Lower leg skin (tissue), 4 donors: ENCODE measurements at regions not wholly inside any gene's neighbourhood (a gene's known extent, or its start where the extent isn't known, plus 50 kb on each side); places are given as distances from the start of the nearest gene placed in this dataset.

Experiments used
- DNase-seq, 2 donors: peaks; one replicate each; pipeline ENCODE4 v3.0.0-alpha.2; 2019; ENCODE audit warnings: low spot score in 2 of 2
- H3K4me3 ChIP-seq: fragments of 200-600 bp; sonication (generic); 2 replicates; pipeline ENCODE4 v1.5.1; 2017; ENCODE audit warnings: mild to moderate bottlenecking, low read depth; ENCODE audit not compliant: poor library complexity, severe bottlenecking
- POLR2A ChIP-seq, 2 donors: fragments of 450-650 bp; IDR thresholded peaks; one replicate each; pipeline ENCODE4 v1.6.1; 2016 to 2017; ENCODE audit warnings: antibody characterized with exemption in 2 of 2, mild to moderate bottlenecking in 1 of 2, moderate library complexity in 1 of 2
- WGBS, 2 donors: methylation state at CpG; one replicate each; pipeline ENCODE4 v1.1.5; 2018; 5-methylcytosine and 5-hydroxymethylcytosine counted together
- intact Hi-C: fragments of 100-400 bp; cut with DNase I; formaldehyde crosslinking; loops from one replicate; pipeline ENCODE4 v1.15.0; 2023; ENCODE audit warnings: low total_unique reads
- TF ChIP-seq, protein P1 (sequence below), 3 donors: fragments of 450-650 bp; IDR thresholded peaks; one replicate each; pipeline ENCODE4 v1.5.1; 2016; ENCODE audit warnings: antibody characterized with exemption in 3 of 3, mild to moderate bottlenecking in 3 of 3, moderate library complexity in 2 of 3

DNA sequence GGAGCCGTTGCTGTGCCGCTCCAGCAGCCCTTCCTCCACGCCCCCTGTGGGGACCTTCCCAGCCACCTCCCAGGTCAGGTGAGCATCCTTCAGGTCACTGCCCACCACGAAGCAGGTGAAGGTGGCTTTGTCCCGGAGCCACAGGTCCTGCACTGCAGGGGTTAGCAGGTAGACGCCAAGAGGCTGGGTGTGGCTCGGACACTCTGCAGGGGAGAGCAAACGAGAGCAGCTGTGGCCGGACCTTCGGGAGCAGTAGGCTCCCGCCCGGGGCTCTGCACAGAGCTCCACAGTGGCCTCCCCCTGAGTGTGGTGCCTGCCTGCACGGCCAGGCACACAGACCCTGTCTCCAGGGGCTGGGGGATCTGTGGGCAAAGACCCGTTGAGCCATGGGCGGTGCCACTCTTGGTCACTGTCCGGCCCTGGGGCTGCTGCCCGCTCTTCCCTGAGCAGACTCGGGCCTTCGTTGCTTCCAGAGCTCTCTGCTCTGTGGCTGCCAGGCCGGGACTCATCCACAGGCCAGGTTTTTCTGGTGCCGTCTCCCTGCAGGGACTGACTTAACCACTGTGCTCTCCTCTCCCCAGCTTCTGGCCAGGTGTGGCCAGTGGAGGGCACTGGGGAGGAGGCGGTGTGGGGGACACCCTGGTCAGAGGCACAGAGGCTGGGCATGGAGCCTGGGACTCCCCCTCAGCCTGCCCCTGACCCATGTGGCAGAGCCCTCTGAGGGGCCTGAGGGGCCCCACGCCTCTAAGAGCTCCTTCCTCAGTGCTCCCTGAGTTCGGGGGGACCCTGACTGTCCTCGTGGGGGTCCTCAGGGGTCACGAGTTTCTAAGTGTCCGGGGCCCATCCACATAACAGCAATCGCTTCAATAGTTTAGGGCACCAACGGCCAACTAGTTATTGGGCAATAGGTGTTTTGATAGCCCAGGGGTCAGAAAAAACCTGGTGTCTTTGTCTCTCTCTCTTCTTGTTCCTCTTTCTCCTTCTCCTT is 314.9 kb downstream of the TMEM121 start:
- TF ChIP-seq POLR2A (IDR thresholded peaks at IDR 0.05), result no peak
- TF ChIP-seq, protein P1, sequence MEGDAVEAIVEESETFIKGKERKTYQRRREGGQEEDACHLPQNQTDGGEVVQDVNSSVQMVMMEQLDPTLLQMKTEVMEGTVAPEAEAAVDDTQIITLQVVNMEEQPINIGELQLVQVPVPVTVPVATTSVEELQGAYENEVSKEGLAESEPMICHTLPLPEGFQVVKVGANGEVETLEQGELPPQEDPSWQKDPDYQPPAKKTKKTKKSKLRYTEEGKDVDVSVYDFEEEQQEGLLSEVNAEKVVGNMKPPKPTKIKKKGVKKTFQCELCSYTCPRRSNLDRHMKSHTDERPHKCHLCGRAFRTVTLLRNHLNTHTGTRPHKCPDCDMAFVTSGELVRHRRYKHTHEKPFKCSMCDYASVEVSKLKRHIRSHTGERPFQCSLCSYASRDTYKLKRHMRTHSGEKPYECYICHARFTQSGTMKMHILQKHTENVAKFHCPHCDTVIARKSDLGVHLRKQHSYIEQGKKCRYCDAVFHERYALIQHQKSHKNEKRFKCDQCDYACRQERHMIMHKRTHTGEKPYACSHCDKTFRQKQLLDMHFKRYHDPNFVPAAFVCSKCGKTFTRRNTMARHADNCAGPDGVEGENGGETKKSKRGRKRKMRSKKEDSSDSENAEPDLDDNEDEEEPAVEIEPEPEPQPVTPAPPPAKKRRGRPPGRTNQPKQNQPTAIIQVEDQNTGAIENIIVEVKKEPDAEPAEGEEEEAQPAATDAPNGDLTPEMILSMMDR (IDR thresholded peaks at IDR 0.05), result no peak
- WGBS, 2 donors, result 72 to 77% methylated on average over 23 to 24 of the region's 29 CpGs
- DNase-seq, result peak in 1 of 2 donors; percentile 79
- intact Hi-C loops, result no loop called here
- H3K4me3 ChIP-seq, result no peak overlapping the region

DNA sequence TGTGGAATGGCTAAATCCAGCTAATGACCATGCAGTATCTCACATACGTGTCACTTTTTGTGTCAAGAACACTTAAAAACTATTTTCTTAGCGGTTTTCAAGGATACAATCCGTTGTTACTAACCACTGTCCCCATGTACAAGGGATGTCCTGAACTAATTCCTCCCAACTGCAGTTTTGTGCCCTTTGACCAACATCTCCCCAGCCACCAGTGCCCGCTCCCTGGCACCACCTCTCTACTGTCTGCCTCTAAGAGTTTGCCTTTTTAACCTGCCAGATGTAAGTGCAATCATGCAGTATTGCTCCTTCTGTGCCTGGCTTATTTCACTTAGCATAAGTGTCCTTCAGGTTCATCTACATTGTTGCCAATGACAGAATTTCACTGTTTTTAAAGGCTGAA is 315.7 kb downstream of the TMEM121 start:
- intact Hi-C loops, result no loop called here
- 80 to 83% methylated on average over 4 of the region's 4 CpGs for WGBS, 2 donors
- TF ChIP-seq POLR2A (IDR thresholded peaks at IDR 0.05), result no peak
- TF ChIP-seq, protein P1 (IDR thresholded peaks at IDR 0.05), result no peak

DNA sequence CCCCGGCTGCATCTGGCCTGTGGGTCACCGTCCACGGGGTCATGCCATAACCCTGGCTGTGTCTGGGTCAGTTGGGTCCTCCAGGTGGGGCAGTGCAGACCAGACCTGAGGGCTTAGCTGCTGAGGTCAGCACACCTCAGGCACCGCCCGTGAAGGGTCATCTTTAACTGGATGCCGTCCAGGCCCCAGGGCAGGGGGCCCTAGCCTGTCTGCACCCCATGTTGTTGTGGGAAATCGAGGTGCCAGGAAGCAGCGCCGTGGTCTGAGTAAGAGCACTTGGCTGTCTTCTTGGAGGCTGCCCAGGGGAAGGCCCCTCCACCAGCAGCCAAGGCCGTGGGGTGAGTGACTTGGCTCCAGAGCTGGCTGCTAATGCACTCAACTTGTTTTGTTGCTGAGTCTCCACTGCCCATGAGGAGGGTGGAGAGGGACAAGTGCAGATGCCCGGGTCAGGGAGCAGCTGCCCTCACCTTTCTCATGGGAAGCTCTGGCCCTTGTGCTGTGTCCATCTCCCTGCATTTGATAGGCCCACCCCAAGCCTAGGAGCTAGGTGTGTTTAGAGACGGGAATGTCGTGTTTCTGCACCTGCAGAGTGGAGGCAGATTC is 317.2 kb downstream of the TMEM121 start:
- 62 to 68% methylated on average over 13 of the region's 13 CpGs for WGBS, 2 donors
- no peak overlapping the region for H3K4me3 ChIP-seq
- no peak for TF ChIP-seq POLR2A (IDR thresholded peaks at IDR 0.05)
- TF ChIP-seq, protein P1 (IDR thresholded peaks at IDR 0.05), result no peak
- intact Hi-C loops, result no loop called here
- peak in 1 of 2 donors; percentile 80 for DNase-seq

More for the DNA sequence above, 315.7 kb downstream of the TMEM121 start:
- H3K4me3 ChIP-seq, result no peak overlapping the region
- no peak for DNase-seq

DNA sequence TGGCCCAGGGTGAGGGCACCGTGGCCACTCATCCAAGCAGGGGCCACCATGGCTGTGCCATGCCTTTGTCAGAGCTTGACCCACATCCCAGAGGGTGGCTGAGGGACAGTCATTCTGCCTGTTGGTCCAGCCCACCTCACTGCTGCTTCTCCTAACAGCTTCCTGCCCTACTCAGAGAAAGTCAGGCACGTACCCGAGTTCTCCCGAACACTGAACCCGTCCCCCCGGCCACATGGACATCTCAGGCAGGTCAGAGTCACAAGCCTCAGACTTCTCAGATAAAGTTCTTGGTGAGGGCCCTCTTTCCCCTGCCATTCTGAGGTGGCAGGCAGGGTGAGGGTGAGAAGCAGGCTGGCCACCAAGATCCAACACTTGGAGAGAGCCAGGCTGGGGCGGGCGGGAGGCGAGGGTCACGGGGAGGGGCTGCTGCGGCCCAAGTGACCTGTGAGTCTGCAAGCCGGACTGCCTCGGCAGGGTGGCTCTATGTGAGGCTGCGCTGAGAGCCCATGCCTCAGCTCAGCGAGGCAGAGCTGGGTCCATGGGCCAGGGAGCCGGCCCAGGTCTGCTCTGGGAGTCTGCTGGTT is 317.8 kb downstream of the TMEM121 start:
- peak in 1 of 2 donors; percentile 78 for DNase-seq
- 91 to 92% methylated on average over 16 of the region's 16 CpGs for WGBS, 2 donors
- intact Hi-C loops, result no loop called here

More for the DNA sequence above, 317.8 kb downstream of the TMEM121 start:
- no peak overlapping the region for H3K4me3 ChIP-seq
- TF ChIP-seq POLR2A (IDR thresholded peaks at IDR 0.05), result no peak
- TF ChIP-seq, protein P1 (IDR thresholded peaks at IDR 0.05), result no peak
